ENCODE measurements at regions not wholly inside any gene's neighbourhood (a gene's known extent, or its start where the extent isn't known, plus 50 kb on each side); places are given as distances from the start of the nearest gene placed in this dataset.

DNA sequence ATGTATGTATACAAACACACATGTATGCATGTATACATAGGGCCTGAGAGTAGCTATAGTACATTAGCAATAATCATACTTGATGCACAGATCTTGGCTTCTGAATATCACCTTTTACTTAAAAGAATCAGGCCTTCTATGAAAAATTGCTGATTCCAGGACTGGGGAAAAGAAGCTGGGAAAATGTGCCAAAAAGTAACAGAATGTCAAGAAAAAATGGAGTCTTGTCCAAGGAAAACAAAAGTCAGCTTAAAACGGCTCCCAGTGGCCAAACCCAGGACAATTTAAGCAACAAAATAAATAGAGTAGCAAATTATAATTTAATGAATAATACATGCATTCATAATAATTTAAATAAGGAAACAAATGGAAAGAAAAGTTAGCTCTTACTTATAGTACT is 2104.9 kb downstream of the PCDH9 start:
- TF ChIP-seq JUN (IDR thresholded peaks at IDR 0.05; ENCODE audit: borderline replicate concordance, insufficient read depth, insufficient read length, low read depth) (no peak), CTCF (IDR thresholded peaks at IDR 0.05; ENCODE audit: extremely low read depth in 1 of 2, insufficient read depth in 1 of 2, low read depth in 1 of 2, low read length in 2 of 2) (no peak), POLR2A (IDR thresholded peaks at IDR 0.05; ENCODE audit: low read depth, low read length) (no peak), EZH2 (IDR thresholded peaks at IDR 0.05; ENCODE audit: borderline replicate concordance, low read depth, low read length, severe bottlenecking) (no peak), POLR2AphosphoS5 (IDR thresholded peaks at IDR 0.05; ENCODE audit: insufficient read depth, low read depth, low read length) (no peak), FOS (IDR thresholded peaks at IDR 0.05; ENCODE audit: borderline replicate concordance, insufficient read depth, low read length) (no peak)
- TF ChIP-seq, protein P1, sequence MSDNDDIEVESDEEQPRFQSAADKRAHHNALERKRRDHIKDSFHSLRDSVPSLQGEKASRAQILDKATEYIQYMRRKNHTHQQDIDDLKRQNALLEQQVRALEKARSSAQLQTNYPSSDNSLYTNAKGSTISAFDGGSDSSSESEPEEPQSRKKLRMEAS (IDR thresholded peaks at IDR 0.05; ENCODE audit: insufficient read depth, insufficient read length), result no peak

Measured in endothelial cell of umbilical vein (primary cell).